HG02981 (cell line): ENCODE measurements at regions not wholly inside any gene's neighbourhood (a gene's known extent, or its start where the extent isn't known, plus 50 kb on each side); places are given as distances from the start of the nearest gene placed in this dataset.

Experiments used
- ATAC-seq: cut with Tn5 transposase; IDR thresholded peaks from one replicate; pipeline ENCODE4 v1.9.1; 2021; ENCODE audit warnings: mild to moderate bottlenecking, moderate library complexity; ENCODE audit not compliant: unreplicated experiment

DNA sequence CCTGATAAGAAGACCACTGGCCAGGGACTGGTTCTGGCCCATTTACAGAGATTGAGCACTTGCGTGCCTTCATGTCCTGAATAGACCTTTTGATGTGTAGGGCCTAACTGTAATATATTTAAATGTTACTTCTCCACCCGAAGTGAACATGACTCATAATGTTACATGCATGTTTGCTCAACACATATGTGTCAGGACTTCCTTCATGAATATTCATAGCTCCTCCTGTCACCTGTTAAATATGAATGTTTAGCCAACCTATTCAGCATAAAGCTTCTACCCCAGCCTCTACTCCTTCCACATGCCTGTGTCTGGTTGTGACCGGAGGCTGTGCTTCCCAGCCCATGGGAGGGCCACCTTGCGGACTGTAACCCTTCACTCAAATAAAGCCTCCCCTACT is 457.5 kb downstream of the IRX1 start:
- no peak for ATAC-seq

DNA sequence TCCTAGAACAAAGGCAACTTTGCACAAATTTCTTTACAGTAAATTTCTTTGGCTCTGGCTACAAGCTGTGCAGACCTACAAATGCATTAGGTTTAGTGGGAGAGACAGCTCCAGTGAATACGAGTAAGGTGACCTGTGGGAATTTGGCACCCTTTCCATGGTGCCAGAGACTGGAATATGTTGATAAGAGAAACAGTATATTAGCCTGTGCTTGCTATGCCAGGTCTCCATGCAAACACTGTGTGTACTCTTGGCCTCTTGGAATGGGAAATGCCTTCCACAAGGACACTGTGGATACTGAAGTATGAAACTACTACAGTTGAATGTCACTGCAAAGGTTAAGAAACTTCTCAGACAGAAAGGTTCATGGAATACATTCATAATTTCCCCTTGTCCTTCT is 458.5 kb downstream of the IRX1 start:
- ATAC-seq = no peak

DNA sequence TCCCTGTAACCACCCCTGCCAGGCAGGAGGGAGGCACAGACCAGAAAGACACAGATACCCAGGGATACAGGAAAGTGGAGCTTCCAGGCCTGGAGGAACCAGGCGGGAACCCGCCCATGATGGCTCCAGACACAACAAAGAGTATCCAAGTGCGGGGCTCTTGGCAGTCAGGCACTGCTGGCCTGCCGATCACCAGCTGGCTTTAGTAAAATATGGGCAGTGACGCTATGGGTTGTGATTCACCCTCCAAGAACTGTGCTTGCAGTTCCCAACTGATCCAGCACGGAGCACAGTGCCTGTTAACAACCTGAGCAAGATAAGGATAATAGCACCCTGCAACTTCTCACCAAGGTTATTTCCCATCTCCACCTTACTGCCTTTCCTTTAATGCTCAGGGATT is 463.3 kb downstream of the IRX1 start:
- ATAC-seq = no peak

DNA sequence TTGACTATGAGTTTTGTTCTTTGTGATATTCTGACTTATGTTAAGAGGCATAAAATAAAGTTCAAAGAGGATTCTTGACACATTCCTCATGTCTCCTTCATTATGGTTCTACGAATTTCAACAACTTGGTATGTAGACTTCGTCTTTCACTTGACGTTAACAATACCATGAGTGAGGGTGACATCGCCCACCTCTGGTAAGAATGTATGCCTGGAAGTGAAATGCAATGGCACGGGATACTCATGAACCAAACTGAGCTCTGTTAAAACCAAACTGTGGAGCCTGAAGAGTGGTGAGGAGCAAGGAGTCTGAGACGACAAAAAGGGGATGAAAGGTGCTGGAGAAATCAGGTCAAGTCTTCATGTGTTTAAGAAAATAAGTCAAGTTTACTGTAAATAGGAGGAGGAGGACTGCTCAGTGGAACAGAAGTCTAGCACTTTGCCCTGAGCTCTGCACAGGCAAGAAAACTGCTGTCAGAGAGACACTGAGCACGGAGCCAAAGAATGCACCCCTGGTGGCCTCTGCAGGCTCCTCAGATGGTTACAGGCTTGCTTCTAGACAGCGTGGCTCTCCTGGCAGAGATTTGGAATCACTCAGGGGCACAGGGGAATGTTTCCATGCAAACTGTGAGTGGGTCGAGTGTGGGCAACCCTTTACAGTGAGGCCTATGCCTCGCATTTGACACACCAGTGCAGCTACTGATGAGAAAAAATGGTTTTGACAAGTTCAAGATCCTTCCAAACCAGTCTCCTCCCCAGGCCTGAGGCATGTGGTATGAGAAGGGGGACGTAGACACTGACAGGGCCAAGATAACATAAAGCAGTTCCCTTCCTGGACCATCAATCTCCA is 470.1 kb downstream of the IRX1 start:
- ATAC-seq = no peak

DNA sequence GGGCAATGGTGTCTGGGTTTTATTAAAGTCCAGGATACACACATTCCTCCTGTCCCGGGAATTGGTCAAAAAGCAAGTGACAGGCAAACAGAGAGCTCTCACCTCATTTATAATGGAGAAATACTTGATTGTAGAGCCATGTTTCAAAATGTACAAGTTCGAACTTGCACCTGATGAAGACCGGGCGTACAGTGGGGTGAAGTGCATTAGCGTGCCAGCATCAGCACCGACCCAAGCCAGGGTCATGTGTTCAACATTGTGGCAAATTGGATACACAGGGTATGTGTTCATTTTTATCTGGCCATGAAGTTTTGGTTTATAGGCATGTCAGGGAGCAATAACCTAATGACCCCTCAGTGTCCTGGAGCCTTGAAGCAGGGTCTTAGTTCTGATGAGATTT is 472.5 kb downstream of the IRX1 start:
- ATAC-seq = no peak

DNA sequence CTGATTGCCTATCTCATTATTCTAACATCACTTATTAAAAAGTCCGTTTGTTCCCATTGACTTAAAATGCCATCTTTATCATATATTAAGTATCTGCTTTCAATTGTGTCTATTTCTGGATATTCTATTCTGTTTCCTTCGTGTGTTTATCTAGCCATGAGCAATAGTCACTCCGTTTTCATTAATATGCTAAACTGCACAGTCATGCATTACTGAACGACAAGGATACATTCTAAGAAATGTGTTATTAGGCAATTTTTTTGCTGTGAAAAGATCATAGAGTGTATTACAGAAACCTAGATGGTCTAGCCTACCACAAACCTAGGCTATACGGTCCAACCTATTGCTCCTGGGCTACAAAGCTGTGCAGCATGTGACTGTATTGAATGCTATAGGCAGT is 482.9 kb downstream of the IRX1 start:
- ATAC-seq = no peak

DNA sequence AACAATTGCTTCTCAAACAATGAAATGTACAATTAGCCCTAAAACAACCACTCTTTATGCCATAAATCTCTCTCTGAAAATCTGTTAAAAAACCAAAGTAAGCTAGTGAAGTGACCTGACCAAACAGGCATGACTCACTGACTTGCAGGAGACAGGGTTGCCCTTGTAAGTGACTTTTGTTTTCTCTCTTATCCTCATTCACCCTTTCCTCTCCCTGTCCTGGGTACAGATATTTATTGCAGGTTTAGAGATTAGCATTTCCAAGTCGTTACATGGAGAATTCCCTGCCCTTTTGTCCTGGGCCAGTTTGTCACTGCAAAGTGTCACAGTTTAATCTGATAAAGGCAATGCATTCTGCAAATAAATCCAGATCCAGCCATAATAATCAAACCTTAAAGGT is 484.2 kb downstream of the IRX1 start:
- no peak for ATAC-seq

DNA sequence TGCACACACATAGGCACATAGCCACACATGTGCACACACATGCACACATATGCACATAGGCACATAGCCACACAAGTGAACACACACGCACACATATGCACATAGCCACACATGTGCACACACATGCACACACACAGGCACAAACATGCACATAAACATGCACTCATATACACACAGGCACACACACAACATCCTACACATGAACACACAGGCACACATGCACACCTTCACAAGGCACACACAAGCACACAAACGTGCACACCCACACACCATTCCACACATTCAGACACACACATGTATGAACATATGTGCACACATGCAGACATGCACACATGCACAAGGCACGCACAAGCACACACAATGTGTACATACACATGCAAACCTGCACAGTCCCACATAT is 484.7 kb downstream of the IRX1 start:
- no peak for ATAC-seq

DNA sequence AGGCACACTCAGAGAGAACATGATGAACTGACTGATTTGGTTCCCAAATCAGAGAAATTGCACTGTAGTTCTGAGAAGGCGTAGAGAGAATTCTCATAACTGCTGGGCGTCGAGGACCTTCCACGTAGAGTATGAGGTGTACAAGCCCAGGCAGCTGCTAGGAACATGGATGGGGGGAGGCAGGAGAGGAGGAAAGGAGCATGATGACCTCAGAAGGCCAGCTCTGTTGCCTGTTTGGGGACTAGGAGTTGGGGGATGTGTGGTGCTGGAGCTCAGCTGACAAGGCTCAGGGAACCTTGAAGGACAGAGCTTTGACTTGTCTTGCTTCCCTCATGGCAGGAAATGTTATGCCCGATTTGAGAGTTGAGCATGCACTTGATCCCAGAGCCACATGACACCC is 485.4 kb downstream of the IRX1 start:
- no peak for ATAC-seq

DNA sequence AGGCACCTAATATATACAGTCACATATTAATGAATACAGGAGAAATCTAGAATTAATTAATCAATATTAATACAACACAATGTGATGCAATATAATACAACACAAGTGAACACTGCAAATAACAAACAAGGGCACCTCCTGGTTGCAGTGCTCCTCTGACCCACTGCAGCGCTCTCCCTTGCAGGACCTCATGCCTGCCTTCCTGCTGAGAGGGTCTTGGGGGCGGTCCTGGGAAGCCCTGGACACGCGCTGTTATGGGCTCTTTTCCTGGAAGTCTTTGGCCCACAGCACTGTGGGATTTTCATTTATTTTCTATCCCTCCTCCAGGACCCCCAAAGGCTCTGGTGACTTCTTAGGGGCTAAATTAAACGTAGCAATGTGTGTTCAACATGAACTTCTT is 485.8 kb downstream of the IRX1 start:
- no peak for ATAC-seq

DNA sequence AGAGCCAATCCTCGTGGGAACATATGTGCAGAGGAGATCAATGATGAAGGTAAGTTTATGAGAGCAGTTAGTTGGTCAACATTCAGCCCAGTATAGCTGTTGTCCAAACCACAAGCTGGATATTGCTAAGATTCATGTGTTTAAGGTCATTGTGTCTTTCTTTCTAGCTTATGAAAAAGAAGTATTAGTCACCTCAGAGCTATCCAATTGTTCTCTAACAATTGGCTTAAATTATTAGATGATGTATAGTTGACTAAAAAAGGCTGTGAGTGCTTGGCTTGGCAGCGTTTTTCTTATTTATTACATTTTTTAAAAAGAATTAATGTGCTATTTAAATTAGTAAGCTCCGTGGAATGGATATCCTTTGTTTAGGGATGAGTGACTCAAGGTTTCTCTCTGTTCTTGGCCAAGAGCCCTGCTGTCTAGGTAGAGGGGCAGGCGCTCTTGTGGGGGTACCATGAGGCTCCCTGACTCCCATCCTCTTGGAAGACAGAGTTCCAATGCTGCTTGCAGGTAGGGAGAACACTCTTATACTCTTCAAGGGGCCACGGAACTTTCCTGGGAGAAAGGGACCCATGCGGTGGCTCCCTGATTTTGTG is 487.4 kb downstream of the IRX1 start:
- no peak for ATAC-seq

DNA sequence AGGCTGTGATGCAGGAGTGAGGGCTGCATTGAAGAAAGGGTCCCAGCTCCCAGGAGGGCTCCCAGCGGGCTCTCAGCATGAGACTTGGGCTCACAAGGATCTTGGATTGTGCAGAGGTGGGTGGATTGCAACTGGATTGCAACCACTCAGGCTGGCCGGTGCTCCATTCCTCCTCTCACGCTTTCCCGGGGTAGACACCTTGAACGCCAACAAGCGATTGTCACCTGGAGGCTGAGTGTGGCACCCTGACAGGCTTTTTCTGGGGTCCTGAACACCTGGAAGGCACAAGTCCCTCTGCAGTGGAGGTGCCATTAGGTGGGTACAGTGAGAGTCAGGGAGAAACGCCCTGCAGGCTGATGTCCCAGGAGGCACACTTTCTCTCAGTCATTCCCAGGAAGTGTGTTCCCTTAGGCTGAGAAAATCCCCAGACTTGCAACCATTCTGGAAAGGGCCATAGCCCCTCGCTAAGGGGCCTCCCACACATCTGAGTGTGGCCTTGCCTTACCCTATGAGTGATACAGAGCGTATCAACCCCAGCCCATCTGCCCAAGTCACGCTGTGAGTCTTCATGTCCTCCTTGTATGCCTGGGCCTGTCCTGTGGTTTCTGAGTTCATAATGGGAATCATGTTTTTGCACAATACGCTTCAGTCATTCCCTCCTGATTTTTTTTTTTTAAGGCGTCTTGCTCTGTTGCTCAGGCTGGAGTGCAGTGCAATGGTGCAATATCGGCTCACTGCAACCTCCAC is 488.1 kb downstream of the IRX1 start:
- ATAC-seq = no peak

DNA sequence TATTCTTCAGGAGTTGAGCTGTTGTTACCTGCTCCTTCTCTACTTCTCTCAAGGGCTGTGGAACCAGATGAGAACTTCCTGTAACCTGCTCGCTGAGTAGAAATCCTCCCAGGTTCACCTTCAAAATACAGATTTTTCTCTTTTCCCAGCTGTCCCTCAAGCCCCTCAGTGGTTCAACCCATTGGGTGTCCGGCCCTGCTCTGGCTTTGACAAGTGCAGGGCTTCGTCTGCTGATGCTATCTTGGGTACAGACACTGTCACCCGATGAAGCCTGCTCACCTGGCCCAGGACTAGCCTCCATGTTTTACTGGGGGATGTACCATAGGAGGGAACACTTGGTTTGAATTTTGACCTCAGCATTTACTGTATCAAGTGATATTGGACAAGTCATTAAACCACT is 490.4 kb downstream of the IRX1 start:
- ATAC-seq = no peak

DNA sequence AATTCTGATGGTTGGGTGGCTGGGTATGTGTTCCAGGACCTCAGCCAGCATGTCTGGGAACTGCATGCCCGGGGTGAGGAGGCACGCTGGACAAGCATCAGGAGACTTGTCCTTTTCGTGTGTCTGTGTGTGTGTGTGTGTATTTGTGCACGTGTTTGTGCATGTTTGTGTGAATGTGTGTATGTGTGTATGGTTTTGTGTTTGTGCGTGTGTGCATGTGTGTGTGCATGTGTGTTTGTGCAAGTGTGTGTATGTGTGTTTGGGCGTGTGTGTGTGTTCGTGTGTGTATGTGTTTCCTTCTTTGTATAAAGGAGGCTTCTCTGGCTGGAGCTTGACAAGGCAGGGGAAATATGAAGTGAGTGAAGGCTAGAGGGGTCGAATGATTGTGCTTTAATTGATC is 491.5 kb downstream of the IRX1 start:
- ATAC-seq = no peak

DNA sequence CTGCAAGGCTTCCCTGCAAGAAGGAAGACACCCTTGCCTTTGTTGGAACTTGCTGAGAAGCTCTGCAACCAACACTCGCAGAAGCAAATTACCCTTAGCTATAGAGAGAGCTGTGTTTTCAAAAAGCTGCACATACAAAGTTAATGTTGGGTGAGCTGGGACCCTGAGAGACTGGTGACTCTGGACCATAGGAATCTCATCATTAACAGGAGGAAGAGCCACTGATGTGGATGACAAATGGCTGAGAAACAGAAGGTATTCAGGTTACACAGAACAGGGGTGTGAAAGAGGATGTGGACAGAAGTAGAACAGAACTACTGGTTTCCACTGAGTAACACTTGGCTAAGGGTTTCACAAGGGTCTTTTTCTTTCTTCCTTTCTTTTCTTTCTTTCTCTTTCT is 493.5 kb downstream of the IRX1 start:
- ATAC-seq = no peak

DNA sequence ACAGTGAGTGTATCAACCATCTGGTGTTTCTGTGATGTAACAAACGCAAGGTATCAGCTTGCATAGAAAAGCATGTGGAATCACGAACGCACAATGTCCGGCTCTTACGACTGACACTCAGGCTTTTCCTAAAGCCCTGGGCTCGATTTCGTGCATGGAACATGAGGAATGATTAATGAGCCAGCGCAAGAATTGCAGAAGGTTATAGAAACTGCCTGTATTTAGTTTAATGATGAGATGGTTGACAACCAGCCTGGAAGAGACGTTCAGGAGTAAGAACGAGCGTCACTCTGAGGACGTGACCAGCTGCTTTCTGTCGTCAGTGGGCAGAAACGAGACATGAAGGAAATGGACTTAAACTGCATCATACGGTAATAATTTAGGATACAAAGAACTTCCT is 497.6 kb downstream of the IRX1 start:
- ATAC-seq = no peak

DNA sequence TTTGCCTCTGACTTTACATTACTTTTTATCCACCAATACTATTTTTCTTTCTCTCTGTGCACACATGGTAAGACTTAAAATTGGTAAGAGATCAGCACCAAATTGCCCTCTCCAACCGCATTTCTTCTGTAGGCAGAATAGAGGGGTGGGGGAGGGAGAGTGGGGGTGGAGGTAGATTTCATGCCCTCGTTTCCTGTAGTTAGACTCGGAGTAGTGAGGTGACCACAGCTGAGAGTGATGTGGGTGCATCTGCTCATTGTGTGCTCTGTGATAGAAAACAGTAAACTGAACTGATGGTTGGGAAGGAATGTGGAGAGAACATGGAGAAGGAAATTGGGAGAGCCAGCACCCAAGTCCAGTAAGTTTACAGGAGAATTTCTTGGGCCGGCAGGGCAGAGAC is 498.3 kb downstream of the IRX1 start:
- ATAC-seq = no peak

DNA sequence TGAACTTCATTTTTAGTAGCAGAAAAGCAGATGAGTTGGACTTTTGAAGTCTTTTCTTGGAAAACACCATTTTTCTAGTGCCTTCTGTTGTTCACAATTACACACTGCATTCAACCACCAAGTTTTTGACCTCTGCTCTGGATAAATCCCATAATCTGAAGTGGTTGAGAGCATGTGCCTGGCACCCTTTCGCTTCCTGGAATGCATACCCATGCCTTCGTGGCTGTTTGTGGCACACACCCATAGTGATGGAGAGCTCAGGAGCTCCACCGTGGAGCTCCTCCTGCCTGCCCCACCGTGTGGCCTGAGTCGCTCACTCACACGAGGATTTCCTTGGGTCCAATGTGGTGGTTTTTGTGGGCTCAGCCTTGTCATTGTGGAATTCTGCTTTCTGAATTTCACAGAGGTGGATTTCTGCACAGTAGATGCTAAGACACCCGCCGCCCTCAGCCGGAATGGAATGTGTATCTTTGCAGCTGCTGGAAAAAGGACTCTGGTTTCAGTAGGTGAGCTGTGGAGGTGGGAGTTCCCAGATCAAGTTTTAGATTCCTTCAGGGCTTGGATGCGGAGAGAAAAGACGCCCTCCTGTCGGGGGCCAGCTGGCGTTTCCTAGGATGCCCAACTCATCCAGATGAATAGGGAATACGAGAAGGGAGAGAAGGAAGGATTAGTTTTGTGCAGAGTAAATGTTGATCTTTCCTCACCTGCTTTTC is 500.4 kb downstream of the IRX1 start:
- no peak for ATAC-seq

DNA sequence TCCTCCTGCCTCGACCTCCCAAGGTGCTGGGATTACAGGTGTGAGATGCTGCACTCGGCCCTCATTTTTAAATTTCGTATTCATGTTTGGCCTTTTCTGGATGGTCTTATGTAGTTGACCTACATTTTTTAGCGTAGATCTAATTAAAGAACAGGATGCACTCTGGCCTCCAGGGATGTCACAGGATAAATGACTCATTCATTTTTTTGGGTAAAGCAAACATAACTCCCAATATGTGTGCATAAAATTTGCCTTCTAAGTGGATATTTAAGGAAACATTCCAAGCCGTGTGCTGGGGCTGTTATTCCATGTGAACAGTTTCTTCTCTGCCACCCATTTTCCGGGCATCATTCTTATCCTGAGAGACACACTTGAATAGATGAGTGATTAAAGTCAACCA is 501.6 kb downstream of the IRX1 start:
- ATAC-seq = no peak

DNA sequence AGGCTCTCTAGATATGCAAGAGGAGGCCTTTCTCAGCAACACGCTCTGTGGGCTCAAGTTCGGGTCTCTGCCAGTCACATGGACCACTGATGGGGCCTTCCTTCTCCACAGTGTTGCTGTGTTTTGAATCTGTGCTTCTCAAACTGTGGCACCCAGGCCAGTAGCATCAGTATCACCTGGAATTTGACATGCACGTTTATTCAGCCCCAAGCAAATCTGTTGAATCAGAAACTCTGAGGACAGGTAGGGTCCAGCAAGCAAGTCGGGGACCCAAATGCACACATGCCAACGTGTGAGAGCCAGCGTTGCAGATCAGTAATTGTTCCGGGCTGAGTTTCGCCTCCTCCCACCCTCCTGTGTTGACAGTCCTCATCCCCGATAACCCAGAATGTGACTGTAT is 502.6 kb downstream of the IRX1 start:
- ATAC-seq = no peak

DNA sequence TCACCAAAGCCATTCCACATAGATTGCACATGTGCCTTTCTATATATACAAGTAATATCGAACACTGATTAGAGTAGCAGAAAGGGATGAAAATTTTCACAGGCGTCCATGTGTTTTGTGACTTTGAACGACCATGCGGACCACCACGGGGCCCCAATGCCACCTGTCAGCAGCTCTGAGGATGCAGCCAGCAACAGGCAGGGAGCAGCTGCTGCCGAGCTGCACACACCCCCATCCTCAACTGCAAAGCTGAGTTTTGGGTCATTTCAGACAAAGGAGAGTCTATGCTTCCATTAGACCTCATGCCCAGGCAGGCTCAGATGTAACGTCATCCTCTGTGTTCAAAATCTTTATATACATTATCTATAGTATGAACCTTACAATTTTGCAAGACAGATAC is 503.8 kb downstream of the IRX1 start:
- ATAC-seq = no peak

DNA sequence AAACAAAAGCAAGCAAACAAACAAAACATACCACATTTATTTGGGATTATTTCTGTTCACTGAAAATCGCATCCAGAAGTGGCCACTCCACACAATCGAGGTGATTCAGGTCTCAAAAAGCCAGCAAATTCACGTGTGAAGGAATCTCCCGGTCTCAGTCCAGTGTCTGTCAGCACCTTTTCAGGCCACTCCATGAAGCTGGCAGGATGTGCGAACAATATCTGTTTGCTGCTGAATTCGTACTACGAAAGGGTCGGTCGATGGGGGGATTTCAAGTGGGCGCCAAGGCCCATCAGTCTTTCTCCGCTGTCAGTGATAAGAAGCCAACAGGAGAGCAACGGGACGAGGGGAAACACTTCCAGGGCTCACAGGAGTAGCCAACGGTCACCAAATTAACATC is 505.1 kb downstream of the IRX1 start:
- ATAC-seq = no peak
